Sciatic nerve (tissue), 2 donors: ENCODE measurements at regions not wholly inside any gene's neighbourhood (a gene's known extent, or its start where the extent isn't known, plus 50 kb on each side); places are given as distances from the start of the nearest gene placed in this dataset.

Source experiments
- ATAC-seq: fragments of 200-7000 bp; cut with Tn5 transposase; one replicate; pipeline ENCODE4 v1.9.1; 2020; ENCODE audit warnings: mild to moderate bottlenecking, moderate library complexity
- DNase-seq: peaks from one replicate; pipeline ENCODE4 v3.0.0-alpha.2; 2020; ENCODE audit warnings: low spot score
- intact Hi-C: fragments of 100-400 bp; cut with DNase I; formaldehyde crosslinking; loops from one replicate; pipeline ENCODE4 v1.14.2; 2022
- donor health status: DM: no; HTN: no; CAD: no.
- donor health status: DM: no; HTN: no; CAD: no.

DNA sequence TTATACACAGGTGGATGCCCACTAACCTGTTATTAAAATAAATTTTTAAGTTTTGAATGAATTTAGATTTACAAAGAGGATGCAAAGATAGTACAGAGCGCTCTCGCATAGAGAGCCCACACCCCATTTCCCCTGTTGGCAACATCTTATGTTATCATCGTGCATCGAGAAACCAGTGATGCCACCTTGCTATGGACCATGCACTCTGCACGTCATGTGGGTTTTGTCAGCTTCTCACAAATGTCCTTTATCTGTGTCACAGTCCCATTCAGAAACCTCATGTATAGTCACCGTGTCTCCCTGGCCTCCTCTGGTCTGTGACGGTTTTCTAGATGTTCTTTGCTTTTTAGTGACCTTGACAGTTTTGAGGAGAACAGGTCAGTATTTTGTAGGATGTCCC lies 60.0 kb downstream of the ING1 start:
- ATAC-seq (no peak), DNase-seq (no peak)
- intact Hi-C loops, result no loop called here

DNA sequence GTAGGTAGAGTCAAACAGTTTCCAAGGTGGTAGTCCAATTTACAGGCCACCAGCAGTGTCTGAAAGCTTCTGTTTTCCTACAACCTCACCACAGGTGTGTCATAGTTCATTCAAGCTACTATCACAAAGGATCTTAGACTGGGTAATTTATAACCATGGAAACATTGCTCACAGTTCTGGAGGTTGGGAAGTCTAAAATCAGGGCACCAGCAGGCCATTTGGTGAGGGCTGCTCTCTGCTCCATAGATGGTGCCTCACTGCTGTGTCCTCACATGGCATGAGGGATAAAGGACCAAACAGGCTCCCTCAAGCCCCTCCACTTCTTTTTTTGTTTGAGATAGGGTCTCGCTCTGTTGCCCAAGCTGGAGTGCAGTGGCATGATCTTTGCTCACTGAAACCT lies 60.6 kb downstream of the ING1 start:
- intact Hi-C loops, result no loop called here
- ATAC-seq (no peak), DNase-seq (no peak)

DNA sequence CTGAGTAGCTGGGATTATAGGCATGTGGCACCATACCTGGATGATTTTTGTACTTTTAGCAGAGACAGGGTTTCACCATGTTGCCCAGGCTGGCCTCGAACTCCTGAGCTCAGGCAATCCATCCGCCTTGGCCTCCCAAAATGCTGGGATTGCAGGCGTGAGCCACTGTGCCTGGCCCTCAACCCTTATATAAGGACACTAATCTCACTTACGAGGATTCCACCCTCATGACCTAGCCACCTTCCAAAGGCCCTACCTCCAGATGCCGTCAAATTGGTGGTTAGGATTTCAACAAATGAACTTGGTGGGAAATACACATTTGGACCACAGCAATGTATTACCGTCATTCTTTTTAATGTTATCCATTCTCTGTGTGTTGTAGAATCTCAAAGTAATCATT lies 61.0 kb downstream of the ING1 start:
- DNase-seq, result no peak
- ATAC-seq, result no peak
- intact Hi-C loops, result no loop called here

DNA sequence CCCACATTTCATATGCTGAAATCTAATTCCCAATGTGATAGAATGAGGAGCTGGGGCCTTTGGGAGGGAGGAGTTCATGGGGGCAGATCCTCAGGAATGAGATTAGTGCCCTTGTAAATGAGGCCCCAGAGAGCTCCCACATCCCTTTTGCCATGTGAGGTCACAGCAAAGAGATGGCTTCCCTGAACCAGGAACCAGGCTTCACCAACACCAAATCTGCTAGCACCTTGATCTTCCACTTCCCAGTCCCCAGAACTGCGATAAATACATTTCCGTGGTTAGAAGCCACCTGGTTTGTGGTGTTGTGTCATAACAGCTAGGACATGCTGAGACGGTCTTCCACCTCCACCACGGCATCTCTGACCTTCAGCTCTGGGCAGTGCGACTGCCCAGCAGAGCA lies 62.1 kb downstream of the ING1 start:
- no peak for ATAC-seq
- DNase-seq, result no peak
- intact Hi-C loops, result no loop called here

DNA sequence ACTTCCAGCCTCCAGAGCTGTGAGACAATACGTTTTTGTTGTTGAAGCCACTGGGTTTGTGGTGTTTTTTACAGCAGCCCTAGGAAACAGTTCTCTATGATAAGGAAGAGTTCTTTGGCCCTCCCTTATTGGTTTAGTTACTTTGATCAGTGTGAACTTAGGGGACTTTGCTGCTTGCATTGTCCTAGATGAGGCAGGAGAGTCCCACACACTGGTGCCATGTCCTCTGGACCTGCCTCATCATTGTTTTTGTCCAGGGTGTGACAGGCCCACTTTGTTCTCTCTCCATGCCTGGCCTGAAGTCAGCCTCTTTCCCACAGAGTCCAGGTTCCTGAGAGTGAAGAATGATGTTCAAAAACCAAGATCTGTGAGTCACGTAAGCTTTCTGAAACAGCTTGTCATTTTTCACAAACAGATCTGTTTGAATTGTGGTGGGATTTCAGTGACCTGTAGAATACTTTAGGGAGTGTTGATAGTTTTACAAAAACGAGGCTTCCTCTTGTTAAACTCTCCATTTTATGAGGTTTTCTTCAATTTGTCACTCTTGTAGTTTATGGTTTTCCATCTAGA lies 63.8 kb downstream of the ING1 start:
- intact Hi-C loops, result no loop called here
- ATAC-seq, result no peak
- DNase-seq, result no peak

DNA sequence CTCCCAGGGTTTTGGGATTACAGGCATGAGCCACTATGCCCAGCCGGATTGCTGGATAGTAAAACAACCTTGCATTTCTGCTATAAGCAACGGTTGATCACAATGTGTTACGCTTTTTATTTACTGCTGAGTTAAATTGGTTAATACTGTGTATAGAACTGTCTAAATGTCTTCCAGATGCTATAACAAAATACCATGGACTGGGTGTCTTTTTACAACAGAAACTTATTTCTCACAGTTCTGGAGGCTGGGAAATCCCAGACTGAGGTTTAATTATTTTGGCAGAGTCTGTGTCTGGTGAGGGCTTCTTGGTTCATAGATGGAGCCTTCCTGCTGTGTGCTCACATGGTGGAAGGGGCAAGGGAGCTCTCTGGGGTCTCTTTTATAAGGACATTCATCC lies 65.5 kb downstream of the ING1 start:
- DNase-seq (no peak), ATAC-seq (no peak)
- intact Hi-C loops, result no loop called here

DNA sequence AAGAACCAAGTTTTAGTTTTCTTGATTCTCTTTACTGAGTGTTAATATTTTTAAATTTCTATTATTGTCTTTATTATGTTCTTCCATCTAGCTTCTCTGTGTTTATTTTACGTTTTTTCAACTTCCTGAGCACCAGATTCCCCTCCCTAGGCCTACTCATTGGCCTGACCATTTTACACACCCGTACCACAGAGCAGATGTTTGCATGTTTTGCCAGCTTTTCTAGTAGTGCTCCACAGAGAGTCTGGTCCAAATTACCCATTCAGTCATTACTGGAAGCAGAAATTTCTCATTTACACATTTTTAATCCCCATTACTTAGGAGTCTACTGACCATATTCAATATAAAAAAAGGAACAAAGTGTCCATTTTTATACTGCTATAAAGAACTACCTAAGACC lies 66.9 kb downstream of the ING1 start:
- no peak for ATAC-seq
- intact Hi-C loops, result no loop called here

DNA sequence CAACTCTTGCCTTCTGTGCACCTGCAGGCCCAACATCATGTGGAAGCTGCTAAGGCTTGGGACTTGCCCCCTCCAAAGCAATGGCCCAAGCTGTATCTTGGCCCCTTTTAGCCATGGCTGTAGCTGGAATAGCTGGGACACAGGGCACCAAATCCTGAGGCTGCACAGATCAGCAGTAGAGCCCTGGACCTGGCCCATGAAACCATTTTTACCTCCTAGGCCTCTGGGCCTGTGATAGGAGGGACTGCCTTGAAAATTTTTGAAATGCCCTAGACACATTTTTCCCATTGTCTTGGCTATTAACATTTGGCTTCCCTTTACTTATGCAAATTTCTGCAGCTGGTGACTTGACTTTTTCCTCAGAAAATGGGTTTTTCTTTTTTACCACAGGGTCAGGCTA lies 68.7 kb downstream of the ING1 start:
- DNase-seq (no peak), ATAC-seq (no peak)
- intact Hi-C loops, result no loop called here

More for the DNA sequence above, 66.9 kb downstream of the ING1 start:
- no peak for DNase-seq

DNA sequence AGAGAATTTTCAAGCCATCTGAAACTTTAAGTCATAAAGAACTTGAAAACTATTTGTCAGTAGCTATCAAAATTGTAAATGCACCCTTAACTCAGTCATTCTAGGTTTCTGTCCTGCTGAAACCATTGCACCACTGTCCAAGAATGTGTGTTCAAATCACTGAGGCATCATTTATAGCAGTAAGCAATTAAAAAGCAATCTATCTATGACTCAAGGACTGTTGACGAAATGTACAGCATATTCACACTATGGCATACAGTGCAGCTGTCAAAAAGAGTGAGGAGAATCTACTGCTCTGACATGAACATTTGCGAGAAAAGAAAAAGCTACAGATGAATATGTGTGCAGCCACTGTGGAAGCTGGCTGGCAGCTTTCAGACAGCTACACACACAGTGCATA lies 71.2 kb downstream of the ING1 start:
- DNase-seq, result no peak
- ATAC-seq, result no peak
- intact Hi-C loops, result no loop called here

DNA sequence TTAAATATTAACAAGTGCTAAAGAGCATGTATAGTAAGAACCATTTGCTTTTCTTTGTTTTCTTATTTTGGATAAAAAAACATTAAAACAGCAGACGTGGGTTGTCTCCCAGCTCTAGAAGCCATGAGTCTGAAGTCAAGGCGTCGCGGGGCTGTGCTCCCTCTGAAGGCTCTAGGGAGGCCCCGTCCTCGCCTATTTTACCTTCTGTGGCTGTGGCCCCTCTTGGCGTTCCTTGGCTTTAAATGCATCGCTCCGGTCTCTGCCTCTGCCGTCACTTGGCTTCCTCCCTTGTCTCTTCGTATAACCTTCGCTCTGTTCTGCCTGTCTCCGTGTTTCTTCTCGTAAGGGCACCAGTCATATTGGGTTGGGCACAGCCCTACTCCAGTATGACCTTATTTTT lies 75.3 kb downstream of the ING1 start:
- intact Hi-C loops, result no loop called here
- ATAC-seq (no peak), DNase-seq (no peak)

DNA sequence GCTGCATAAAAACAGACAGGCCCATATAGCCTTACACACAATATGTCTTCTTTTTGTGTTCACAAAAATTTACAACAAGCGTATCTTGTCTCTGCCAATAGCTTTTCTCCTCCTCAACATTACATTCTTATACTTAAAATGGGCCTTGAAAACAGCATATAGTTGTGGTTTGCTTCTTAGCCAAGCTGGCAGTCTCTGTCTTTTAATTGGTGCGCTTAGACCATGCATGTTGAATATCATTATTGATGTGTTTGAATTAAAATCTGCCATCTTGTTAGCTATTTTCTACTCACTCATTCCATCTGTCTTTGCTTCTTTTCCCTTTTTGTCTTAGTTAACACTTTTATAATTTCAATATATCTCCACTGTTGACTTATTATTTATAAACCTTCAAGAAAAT lies 76.4 kb downstream of the ING1 start:
- ATAC-seq (no peak), DNase-seq (no peak)
- intact Hi-C loops, result no loop called here

DNA sequence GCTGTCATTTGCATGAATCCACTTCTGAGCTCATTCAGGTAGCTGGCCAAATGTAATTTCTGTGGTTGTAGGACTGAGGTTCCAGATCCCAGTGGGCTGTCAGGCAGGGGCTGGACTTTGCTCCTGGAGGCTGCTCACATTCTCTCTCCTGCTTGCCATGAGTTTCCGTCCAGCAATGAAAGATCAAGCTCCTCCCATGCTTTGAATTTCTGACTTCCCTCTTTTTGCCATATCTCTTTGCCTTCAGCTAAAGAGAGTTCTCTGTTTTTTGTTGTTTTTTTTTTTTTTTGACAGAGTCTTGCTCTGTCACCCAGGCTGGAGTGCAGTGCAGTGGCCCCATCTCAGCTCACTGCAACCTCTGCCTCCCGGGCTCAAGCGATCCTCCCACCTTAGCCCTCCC lies 76.9 kb downstream of the ING1 start:
- ATAC-seq (no peak), DNase-seq (no peak)
- intact Hi-C loops, result no loop called here

DNA sequence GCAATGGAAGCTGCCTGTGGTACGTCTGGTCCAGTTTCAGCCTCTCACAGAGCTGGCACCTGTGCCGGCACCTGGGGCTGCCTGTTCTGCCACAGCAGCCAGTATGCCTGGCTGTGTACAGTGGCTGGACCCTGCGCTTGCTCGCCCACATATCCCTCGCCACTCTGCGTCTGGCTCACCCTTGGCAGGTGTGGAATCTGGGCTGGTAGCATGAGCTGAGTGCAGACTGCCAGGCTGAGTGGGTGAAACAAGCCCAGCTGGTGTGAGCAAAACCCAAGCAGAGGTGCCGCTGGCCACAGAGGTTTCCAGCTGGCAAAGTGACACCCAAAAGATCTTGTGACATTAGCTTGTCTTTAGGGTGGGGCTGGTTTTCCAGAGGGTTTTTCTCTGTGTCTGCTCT lies 80.7 kb downstream of the ING1 start:
- intact Hi-C loops, result no loop called here
- no peak for DNase-seq
- no peak for ATAC-seq

DNA sequence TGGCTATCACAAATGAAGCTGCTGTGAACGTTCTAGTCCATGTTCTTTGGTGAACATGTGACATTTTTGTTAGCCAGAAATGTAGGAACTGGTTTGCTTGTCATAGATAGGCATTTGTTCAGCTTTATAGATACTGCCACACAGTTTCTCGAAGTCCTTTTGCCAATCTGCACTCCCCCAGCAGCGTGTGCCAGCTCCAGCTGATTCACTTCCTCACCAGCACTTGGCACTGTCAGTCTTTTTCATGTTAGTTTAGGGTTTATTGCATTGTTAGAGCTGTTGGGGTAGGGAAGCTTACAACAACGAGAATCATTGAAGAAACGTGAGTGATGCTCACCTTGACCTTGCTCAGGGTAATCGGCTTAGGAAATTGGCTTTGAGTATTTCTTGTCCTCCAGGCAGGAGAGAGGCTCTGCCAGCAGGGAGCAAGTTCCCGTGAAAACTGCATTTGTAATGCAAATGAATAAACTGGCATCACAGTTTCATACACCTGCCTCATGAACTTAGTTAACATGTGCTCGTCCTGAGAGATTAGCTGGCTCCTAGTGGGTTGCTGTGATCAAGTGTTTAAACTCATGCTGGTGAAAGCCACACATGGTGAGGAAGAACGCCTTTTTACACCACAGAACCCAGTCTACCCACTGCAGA lies 83.9 kb downstream of the ING1 start:
- intact Hi-C loops, result no loop called here
- ATAC-seq (no peak), DNase-seq (no peak)

DNA sequence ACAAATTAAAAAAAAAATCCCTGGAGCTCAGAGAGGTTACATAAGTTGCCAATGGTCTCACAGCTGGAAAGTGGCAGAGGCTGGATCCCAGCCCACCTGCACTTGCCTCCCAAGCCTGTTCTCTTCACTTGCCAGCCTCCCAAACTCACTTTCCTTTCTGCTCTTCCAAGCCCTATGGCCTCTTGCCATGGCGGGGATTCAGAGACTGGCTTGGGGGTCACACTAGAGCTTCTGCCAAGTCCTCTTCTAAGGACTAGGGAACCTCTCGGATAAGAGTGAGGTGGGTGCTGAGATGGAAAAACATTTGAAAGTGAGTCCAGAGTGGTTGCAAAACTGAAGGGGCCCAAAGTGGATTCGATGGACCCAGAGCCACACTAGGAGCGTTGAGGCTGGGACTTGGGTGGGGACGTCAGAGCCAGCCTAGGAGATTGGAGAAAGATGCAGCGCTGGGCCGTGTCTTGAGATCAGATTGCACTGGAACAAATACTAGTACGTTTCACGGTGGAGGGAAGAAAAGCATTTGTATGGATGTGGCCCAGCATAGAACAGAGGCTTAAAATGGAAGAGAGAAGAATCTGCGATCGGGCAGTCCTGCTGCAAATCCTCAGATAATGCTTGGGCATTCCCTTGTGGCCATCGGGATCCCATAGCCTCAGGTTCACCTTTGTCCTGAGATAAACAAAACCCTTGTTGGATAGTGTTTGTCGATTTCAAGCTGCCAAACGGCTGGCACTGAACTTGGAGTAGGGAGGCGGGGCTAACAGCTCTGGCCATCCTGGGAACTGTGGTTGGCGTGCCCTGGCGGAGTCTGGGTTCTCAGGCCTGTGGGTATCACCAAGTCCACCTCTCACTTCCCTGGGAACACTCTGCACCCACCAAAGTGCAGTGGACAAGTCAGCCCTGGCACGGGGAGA lies 84.8 kb downstream of the ING1 start:
- no peak for DNase-seq
- no peak for ATAC-seq
- intact Hi-C loops, result no loop called here

DNA sequence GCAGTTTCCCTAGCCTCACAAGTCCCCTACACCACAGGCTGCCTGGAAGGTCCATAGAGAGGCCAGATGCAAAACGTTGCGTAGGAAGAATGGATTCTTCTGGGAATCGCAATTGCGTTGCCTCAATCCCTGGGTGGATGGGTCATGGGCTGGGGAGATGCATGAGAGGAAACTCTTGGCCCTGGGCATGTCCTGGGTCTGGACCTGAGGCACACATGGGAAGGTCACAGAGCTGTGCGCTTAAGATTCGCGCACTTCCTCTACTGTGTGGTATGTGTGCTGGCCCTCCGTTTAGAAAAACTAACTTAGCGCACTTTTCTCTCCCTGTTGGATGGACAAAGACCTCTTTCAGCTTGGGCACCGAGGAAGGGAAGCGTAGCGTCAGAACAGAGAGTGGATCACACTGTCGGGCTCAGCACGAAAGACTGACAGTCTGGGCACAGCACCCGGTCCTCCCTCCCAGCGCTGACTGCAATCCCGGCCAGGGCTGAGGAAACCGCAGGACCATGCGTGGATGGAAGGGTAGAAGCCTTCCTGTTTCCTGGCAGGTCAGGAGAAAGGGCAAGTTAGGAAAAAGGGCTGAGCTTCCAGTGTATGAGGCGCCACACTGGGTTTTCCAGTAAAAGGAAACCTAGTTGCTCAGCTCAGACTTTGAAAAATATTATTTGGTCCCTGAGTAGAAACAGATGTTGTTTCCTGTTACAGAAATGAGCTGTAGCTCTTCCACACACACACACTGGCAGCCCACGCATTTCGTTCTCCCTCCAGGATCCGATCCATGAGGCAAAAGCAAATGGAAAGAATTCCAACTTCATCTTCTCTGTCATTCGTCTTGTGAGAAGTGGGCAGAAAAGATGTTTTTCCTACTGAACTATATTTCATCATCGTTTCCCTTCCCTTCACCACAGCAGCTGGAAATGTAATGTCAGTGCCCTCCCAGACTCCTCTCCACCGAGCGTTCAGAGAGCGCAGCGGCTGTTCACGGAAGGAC lies 86.0 kb downstream of the ING1 start:
- peak; percentile 81 for DNase-seq
- ATAC-seq, result peak; percentile 91
- intact Hi-C loops, result no loop called here

DNA sequence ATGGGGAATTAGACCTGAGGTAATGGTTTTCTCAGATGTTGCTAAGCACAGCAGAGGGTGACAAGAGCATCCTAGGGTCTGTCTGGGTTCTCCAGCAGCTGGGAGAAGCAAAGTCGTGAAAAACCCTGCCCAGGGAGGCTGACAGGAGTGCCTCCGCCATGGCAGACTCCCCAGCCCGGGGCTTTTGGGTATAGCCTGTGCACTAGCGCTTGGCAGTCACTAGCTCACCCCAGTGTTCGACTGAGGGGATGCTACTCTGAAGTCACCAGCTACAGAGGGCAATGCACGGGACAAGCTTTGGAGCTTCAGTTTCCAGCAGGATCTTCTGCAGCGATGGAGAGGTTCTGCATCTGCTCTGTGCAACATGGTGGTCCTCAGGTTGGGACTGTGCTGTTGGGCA lies 87.5 kb downstream of the ING1 start:
- ATAC-seq (no peak), DNase-seq (no peak)
- intact Hi-C loops, result no loop called here

DNA sequence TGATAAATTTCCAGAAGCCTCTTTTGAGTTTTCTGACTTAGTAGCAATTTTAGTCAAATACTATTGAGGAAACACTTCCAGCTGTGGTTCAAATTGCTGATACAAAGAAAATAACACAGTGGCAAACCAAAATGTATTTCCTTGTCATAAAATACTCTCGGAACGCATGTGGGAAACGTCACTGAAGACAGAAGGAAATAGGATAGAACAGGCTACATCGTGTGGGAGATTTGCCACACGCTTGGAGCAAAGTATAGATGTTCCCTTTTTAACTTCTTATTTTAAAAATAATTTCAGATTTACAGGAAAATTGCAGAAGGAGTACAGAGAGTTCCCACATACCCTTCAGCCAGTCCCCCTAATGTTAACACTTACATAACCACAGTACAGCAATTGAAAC lies 88.8 kb downstream of the ING1 start:
- no peak for ATAC-seq
- intact Hi-C loops, result no loop called here
- DNase-seq, result no peak

DNA sequence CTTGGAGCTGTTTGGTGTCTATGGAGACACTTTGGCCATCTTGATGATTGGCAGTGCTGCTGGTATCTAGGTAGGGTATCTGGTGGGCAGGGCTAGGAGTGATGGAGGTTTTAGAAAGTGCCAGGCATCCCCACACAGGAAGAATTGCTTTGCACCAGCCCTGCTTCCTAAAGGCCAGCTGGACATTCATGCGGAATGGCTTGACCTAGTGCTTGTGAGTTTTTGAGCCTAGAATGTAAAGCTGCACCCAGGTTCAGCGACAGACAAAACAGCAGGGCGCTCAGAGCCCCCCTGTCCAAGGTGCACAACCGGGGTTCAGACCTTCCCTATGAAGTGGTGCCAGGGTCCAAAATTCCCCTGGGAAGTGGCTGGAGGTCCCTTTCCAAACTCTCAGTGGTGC lies 93.1 kb downstream of the ING1 start:
- intact Hi-C loops, result no loop called here
- no peak for DNase-seq
- ATAC-seq, result no peak
